ENCODE measurements at regions not wholly inside any gene's neighbourhood (a gene's known extent, or its start where the extent isn't known, plus 50 kb on each side); places are given as distances from the start of the nearest gene placed in this dataset.

- no peaks in the 10 kb centered on the region for H3K4me1 Mint-ChIP-seq (ENCODE audit: low read depth)
- no peak for TF ChIP-seq CTCF (IDR thresholded peaks at IDR 0.05)
- no peaks in the 10 kb centered on the region for H3K27me3 Mint-ChIP-seq (ENCODE audit: low read depth)
- no peak for DNase-seq (ENCODE audit: low spot score)
- H3K9me3 Mint-ChIP-seq (ENCODE audit: low read depth): peaks cover 4% of the 10 kb centered on the region
- H3K36me3 Mint-ChIP-seq (ENCODE audit: low read depth): no peaks in the 10 kb centered on the region
- no peak overlapping the region for H3K4me3 Mint-ChIP-seq (ENCODE audit: unreplicated experiment)
- H3K27ac Mint-ChIP-seq (ENCODE audit: unreplicated experiment): no peak overlapping the region
Observed at GRCh38 chr1:242641461-242641860, 117.0 kb upstream of the PLD5 start.

- no peak for TF ChIP-seq CTCF (IDR thresholded peaks at IDR 0.05)
- peaks cover 4% of the 10 kb centered on the region for H3K9me3 Mint-ChIP-seq (ENCODE audit: low read depth)
- H3K27me3 Mint-ChIP-seq (ENCODE audit: low read depth): no peaks in the 10 kb centered on the region
- DNase-seq (ENCODE audit: low spot score): no peak
- no peak overlapping the region for H3K27ac Mint-ChIP-seq (ENCODE audit: unreplicated experiment)
- no peaks in the 10 kb centered on the region for H3K36me3 Mint-ChIP-seq (ENCODE audit: low read depth)
- H3K4me3 Mint-ChIP-seq (ENCODE audit: unreplicated experiment): no peak overlapping the region
- H3K4me1 Mint-ChIP-seq (ENCODE audit: low read depth): no peaks in the 10 kb centered on the region
Observed at GRCh38 chr1:242639104-242639503, 114.6 kb upstream of the PLD5 start.

GRCh38 chr1:242634732-242635131, 110.2 kb upstream of the PLD5 start:
- Mint-ChIP-seq H3K4me1 (ENCODE audit: low read depth) (no peaks in the 10 kb centered on the region), H3K27ac (ENCODE audit: unreplicated experiment) (no peak overlapping the region), H3K36me3 (ENCODE audit: low read depth) (no peaks in the 10 kb centered on the region), H3K4me3 (ENCODE audit: unreplicated experiment) (no peak overlapping the region), H3K27me3 (ENCODE audit: low read depth) (no peaks in the 10 kb centered on the region), H3K9me3 (ENCODE audit: low read depth) (peaks cover 6% of the 10 kb centered on the region)
- no peak for TF ChIP-seq CTCF (IDR thresholded peaks at IDR 0.05)
- no peak for DNase-seq (ENCODE audit: low spot score)

GRCh38 chr1:242629396-242629795, 104.9 kb upstream of the PLD5 start:
- no peak for TF ChIP-seq CTCF (IDR thresholded peaks at IDR 0.05)
- Mint-ChIP-seq H3K27me3 (ENCODE audit: low read depth) (no peaks in the 10 kb centered on the region), H3K4me3 (ENCODE audit: unreplicated experiment) (no peak overlapping the region), H3K4me1 (ENCODE audit: low read depth) (no peaks in the 10 kb centered on the region), H3K36me3 (ENCODE audit: low read depth) (no peaks in the 10 kb centered on the region), H3K27ac (ENCODE audit: unreplicated experiment) (no peak overlapping the region), H3K9me3 (ENCODE audit: low read depth) (peaks cover 13% of the 10 kb centered on the region)
- DNase-seq (ENCODE audit: low spot score): no peak

- H3K27ac Mint-ChIP-seq (ENCODE audit: unreplicated experiment): no peak overlapping the region
- no peaks in the 10 kb centered on the region for H3K4me1 Mint-ChIP-seq (ENCODE audit: low read depth)
- no peak for TF ChIP-seq CTCF (IDR thresholded peaks at IDR 0.05)
- no peaks in the 10 kb centered on the region for H3K27me3 Mint-ChIP-seq (ENCODE audit: low read depth)
- H3K4me3 Mint-ChIP-seq (ENCODE audit: unreplicated experiment): no peak overlapping the region
- peaks cover 13% of the 10 kb centered on the region for H3K9me3 Mint-ChIP-seq (ENCODE audit: low read depth)
- no peaks in the 10 kb centered on the region for H3K36me3 Mint-ChIP-seq (ENCODE audit: low read depth)
- DNase-seq (ENCODE audit: low spot score): no peak
Observed at GRCh38 chr1:242623756-242624155, 99.3 kb upstream of the PLD5 start.

Data from chondrocyte (in vitro differentiated cells).